ENCODE measurements at regions not wholly inside any gene's neighbourhood (a gene's known extent, or its start where the extent isn't known, plus 50 kb on each side); places are given as distances from the start of the nearest gene placed in this dataset.

GRCh38 chr1:70892930-70893329, 154.7 kb downstream of the PTGER3 start:
- Histone ChIP-seq H3K9me1 (ENCODE audit: control insufficient read depth, extremely low read depth, insufficient read depth, low read length) (no peaks in the 10 kb centered on the region), H3K4me2 (ENCODE audit: control insufficient read depth, extremely low read depth, insufficient read depth, low read depth, low read length) (no peak overlapping the region), H3K79me2 (ENCODE audit: control insufficient read depth, insufficient read depth, low read length) (no peaks in the 10 kb centered on the region), H3K4me1 (ENCODE audit: control insufficient read depth, extremely low read depth, insufficient read depth, low read length) (no peaks in the 10 kb centered on the region), H3K27ac (ENCODE audit: control insufficient read depth, insufficient read depth, low read length) (no peak overlapping the region), H3K9me3 (ENCODE audit: control insufficient read depth, low read depth, low read length) (no peaks in the 10 kb centered on the region), H3K36me3 (ENCODE audit: control insufficient read depth in 2 of 2, extremely low read depth in 1 of 2, insufficient read depth in 2 of 2, low read length in 2 of 2) (no peaks in the 10 kb centered on the region), H4K20me1 (ENCODE audit: control insufficient read depth, extremely low read depth, insufficient read depth, low read length) (no peaks in the 10 kb centered on the region), H3K9ac (ENCODE audit: control insufficient read depth, extremely low read depth, insufficient read depth, low read length) (no peak overlapping the region), H3K4me3 (ENCODE audit: control insufficient read depth in 2 of 3, extremely low read depth in 1 of 3, insufficient read depth in 2 of 3, low read depth in 1 of 3, low read length in 3 of 3) (no peak overlapping the region), H2AFZ (ENCODE audit: control insufficient read depth, low read length) (no peak overlapping the region), H3K27me3 (ENCODE audit: control insufficient read depth, extremely low read depth, insufficient read depth, low read length) (no peaks in the 10 kb centered on the region)
- FAIRE-seq (no peak), DNase-seq (ENCODE audit: low read depth, low spot score) (no peak)
- dilution Hi-C loops (cut with MboI; ENCODE audit: extremely low pct_ligation_motif_present, low sequenced_read_pairs): no loop called here
- TF ChIP-seq EZH2 (IDR thresholded peaks at IDR 0.05; ENCODE audit: low read length): no peak
- TF ChIP-seq CTCF (optimal IDR thresholded peaks at IDR 0.05 in 1 of 3, IDR thresholded peaks at IDR 0.05 in 1 of 3, conservative IDR thresholded peaks at IDR 0.05 in 1 of 3; ENCODE audit: extremely low read depth in 1 of 3, insufficient read depth in 2 of 3, low read length in 3 of 3): no peak

- H3K4me2 ChIP-seq (ENCODE audit: control insufficient read depth, extremely low read depth, insufficient read depth, low read depth, low read length): no peak overlapping the region
- no peak overlapping the region for H3K4me3 ChIP-seq (ENCODE audit: control insufficient read depth in 2 of 3, extremely low read depth in 1 of 3, insufficient read depth in 2 of 3, low read depth in 1 of 3, low read length in 3 of 3)
- FAIRE-seq: no peak
- DNase-seq (ENCODE audit: low read depth, low spot score): no peak
- H3K27ac ChIP-seq (ENCODE audit: control insufficient read depth, insufficient read depth, low read length): no peak overlapping the region
- H3K9me3 ChIP-seq (ENCODE audit: control insufficient read depth, low read depth, low read length): no peaks in the 10 kb centered on the region
- dilution Hi-C loops (cut with MboI; ENCODE audit: extremely low pct_ligation_motif_present, low sequenced_read_pairs): no loop called here
- H3K9me1 ChIP-seq (ENCODE audit: control insufficient read depth, extremely low read depth, insufficient read depth, low read length): no peaks in the 10 kb centered on the region
- H3K27me3 ChIP-seq (ENCODE audit: control insufficient read depth, extremely low read depth, insufficient read depth, low read length): no peaks in the 10 kb centered on the region
- H2AFZ ChIP-seq (ENCODE audit: control insufficient read depth, low read length): no peak overlapping the region
- TF ChIP-seq EZH2 (IDR thresholded peaks at IDR 0.05; ENCODE audit: low read length) (no peak), CTCF (optimal IDR thresholded peaks at IDR 0.05 in 1 of 3, IDR thresholded peaks at IDR 0.05 in 1 of 3, conservative IDR thresholded peaks at IDR 0.05 in 1 of 3; ENCODE audit: extremely low read depth in 1 of 3, insufficient read depth in 2 of 3, low read length in 3 of 3) (no peak)
- no peaks in the 10 kb centered on the region for H3K79me2 ChIP-seq (ENCODE audit: control insufficient read depth, insufficient read depth, low read length)
- no peaks in the 10 kb centered on the region for H3K36me3 ChIP-seq (ENCODE audit: control insufficient read depth in 2 of 2, extremely low read depth in 1 of 2, insufficient read depth in 2 of 2, low read length in 2 of 2)
- H3K9ac ChIP-seq (ENCODE audit: control insufficient read depth, extremely low read depth, insufficient read depth, low read length): no peak overlapping the region
- no peaks in the 10 kb centered on the region for H4K20me1 ChIP-seq (ENCODE audit: control insufficient read depth, extremely low read depth, insufficient read depth, low read length)
- no peaks in the 10 kb centered on the region for H3K4me1 ChIP-seq (ENCODE audit: control insufficient read depth, extremely low read depth, insufficient read depth, low read length)
These were observed 154.2 kb downstream of the PTGER3 start for GRCh38 chr1:70893381-70893780.
